ENCODE measurements at regions not wholly inside any gene's neighbourhood (a gene's known extent, or its start where the extent isn't known, plus 50 kb on each side); places are given as distances from the start of the nearest gene placed in this dataset.

GRCh38 chr1:58159434-58159830 lies 387.1 kb downstream of the OMA1 start:
- Histone ChIP-seq H3K9me3 (replicated peaks) (no peaks in the 10 kb centered on the region), H3K27ac (no peak overlapping the region), H3K4me1 (replicated peaks) (no peaks in the 10 kb centered on the region), H3K4me3 (no peak overlapping the region), H3K36me3 (no peaks in the 10 kb centered on the region), H3K27me3 (replicated peaks) (no peaks in the 10 kb centered on the region)
- no peak for DNase-seq (ENCODE audit: low read depth in 1 of 2, low spot score in 2 of 2)

GRCh38 chr1:58158506-58159433 lies 387.8 kb downstream of the OMA1 start:
- DNase-seq (ENCODE audit: low read depth in 1 of 2, low spot score in 2 of 2): no peak
- Histone ChIP-seq H3K9me3 (replicated peaks) (no peaks in the 10 kb centered on the region), H3K4me3 (no peak overlapping the region), H3K36me3 (no peaks in the 10 kb centered on the region), H3K27me3 (replicated peaks) (no peaks in the 10 kb centered on the region), H3K27ac (no peak overlapping the region), H3K4me1 (replicated peaks) (no peaks in the 10 kb centered on the region)

GRCh38 chr1:58158016-58158415 lies 388.5 kb downstream of the OMA1 start:
- H3K36me3 ChIP-seq: no peaks in the 10 kb centered on the region
- no peak overlapping the region for H3K27ac ChIP-seq
- H3K4me3 ChIP-seq: no peak overlapping the region
- DNase-seq (ENCODE audit: low read depth in 1 of 2, low spot score in 2 of 2): no peak
- no peaks in the 10 kb centered on the region for H3K9me3 ChIP-seq (replicated peaks)
- H3K4me1 ChIP-seq (replicated peaks): no peaks in the 10 kb centered on the region
- H3K27me3 ChIP-seq (replicated peaks): no peaks in the 10 kb centered on the region

- no peak for DNase-seq (ENCODE audit: low read depth in 1 of 2, low spot score in 2 of 2)
- Histone ChIP-seq H3K36me3 (no peaks in the 10 kb centered on the region), H3K4me1 (replicated peaks) (no peaks in the 10 kb centered on the region), H3K27ac (no peak overlapping the region), H3K27me3 (replicated peaks) (no peaks in the 10 kb centered on the region), H3K4me3 (no peak overlapping the region), H3K9me3 (replicated peaks) (no peaks in the 10 kb centered on the region)
These were observed 389.3 kb downstream of the OMA1 start for GRCh38 chr1:58157256-58157655.

- DNase-seq (ENCODE audit: low read depth in 1 of 2, low spot score in 2 of 2): no peak
- Histone ChIP-seq H3K4me1 (replicated peaks) (no peaks in the 10 kb centered on the region), H3K27ac (no peak overlapping the region), H3K9me3 (replicated peaks) (no peaks in the 10 kb centered on the region), H3K27me3 (replicated peaks) (no peaks in the 10 kb centered on the region), H3K4me3 (no peak overlapping the region), H3K36me3 (no peaks in the 10 kb centered on the region)
These were observed 389.7 kb downstream of the OMA1 start for GRCh38 chr1:58156831-58157230.

- no peak overlapping the region for H3K27ac ChIP-seq
- no peaks in the 10 kb centered on the region for H3K9me3 ChIP-seq (replicated peaks)
- no peak overlapping the region for H3K4me3 ChIP-seq
- no peak for DNase-seq (ENCODE audit: low read depth in 1 of 2, low spot score in 2 of 2)
- H3K36me3 ChIP-seq: no peaks in the 10 kb centered on the region
- no peaks in the 10 kb centered on the region for H3K27me3 ChIP-seq (replicated peaks)
- no peaks in the 10 kb centered on the region for H3K4me1 ChIP-seq (replicated peaks)
These were observed 390.4 kb downstream of the OMA1 start for GRCh38 chr1:58156124-58156468.

GRCh38 chr1:58155418-58156123 lies 391.0 kb downstream of the OMA1 start:
- Histone ChIP-seq H3K27ac (no peak overlapping the region), H3K9me3 (replicated peaks) (no peaks in the 10 kb centered on the region), H3K4me1 (replicated peaks) (no peaks in the 10 kb centered on the region), H3K36me3 (no peaks in the 10 kb centered on the region), H3K4me3 (no peak overlapping the region), H3K27me3 (replicated peaks) (no peaks in the 10 kb centered on the region)
- DNase-seq (ENCODE audit: low read depth in 1 of 2, low spot score in 2 of 2): no peak

GRCh38 chr1:58154256-58154655 lies 392.3 kb downstream of the OMA1 start:
- no peaks in the 10 kb centered on the region for H3K9me3 ChIP-seq (replicated peaks)
- no peak overlapping the region for H3K27ac ChIP-seq
- H3K36me3 ChIP-seq: no peaks in the 10 kb centered on the region
- no peaks in the 10 kb centered on the region for H3K27me3 ChIP-seq (replicated peaks)
- H3K4me1 ChIP-seq (replicated peaks): no peaks in the 10 kb centered on the region
- no peak for DNase-seq (ENCODE audit: low read depth in 1 of 2, low spot score in 2 of 2)
- H3K4me3 ChIP-seq: no peak overlapping the region

GRCh38 chr1:58152697-58153096 lies 393.8 kb downstream of the OMA1 start:
- H3K4me1 ChIP-seq (replicated peaks): no peaks in the 10 kb centered on the region
- H3K36me3 ChIP-seq: no peaks in the 10 kb centered on the region
- H3K27ac ChIP-seq: no peak overlapping the region
- no peak for DNase-seq (ENCODE audit: low read depth in 1 of 2, low spot score in 2 of 2)
- no peaks in the 10 kb centered on the region for H3K9me3 ChIP-seq (replicated peaks)
- H3K4me3 ChIP-seq: no peak overlapping the region
- H3K27me3 ChIP-seq (replicated peaks): no peaks in the 10 kb centered on the region

GRCh38 chr1:58149271-58149812 lies 397.2 kb downstream of the OMA1 start:
- no peak overlapping the region for H3K27ac ChIP-seq
- no peak for DNase-seq (ENCODE audit: low read depth in 1 of 2, low spot score in 2 of 2)
- H3K27me3 ChIP-seq (replicated peaks): no peaks in the 10 kb centered on the region
- no peaks in the 10 kb centered on the region for H3K36me3 ChIP-seq
- H3K4me3 ChIP-seq: no peak overlapping the region
- H3K4me1 ChIP-seq (replicated peaks): no peaks in the 10 kb centered on the region
- no peaks in the 10 kb centered on the region for H3K9me3 ChIP-seq (replicated peaks)

- H3K27me3 ChIP-seq (replicated peaks): no peaks in the 10 kb centered on the region
- H3K4me1 ChIP-seq (replicated peaks): no peaks in the 10 kb centered on the region
- no peaks in the 10 kb centered on the region for H3K36me3 ChIP-seq
- DNase-seq (ENCODE audit: low read depth in 1 of 2, low spot score in 2 of 2): no peak
- no peak overlapping the region for H3K4me3 ChIP-seq
- H3K9me3 ChIP-seq (replicated peaks): 0 out of 2 replicates have a peak, but pooled peaks cover 4% of the 10 kb centered on the region
- H3K27ac ChIP-seq: no peak overlapping the region
These were observed 401.7 kb downstream of the OMA1 start for GRCh38 chr1:58144698-58145270.

- H3K9me3 ChIP-seq (replicated peaks): 0 out of 2 replicates have a peak, but pooled peaks cover 4% of the 10 kb centered on the region
- no peak overlapping the region for H3K27ac ChIP-seq
- H3K4me1 ChIP-seq (replicated peaks): no peaks in the 10 kb centered on the region
These were observed 402.4 kb downstream of the OMA1 start for GRCh38 chr1:58143972-58144697.

GRCh38 chr1:58136387-58136786 lies 410.1 kb downstream of the OMA1 start:
- H3K4me1 ChIP-seq (replicated peaks): no peaks in the 10 kb centered on the region
- no peaks in the 10 kb centered on the region for H3K27me3 ChIP-seq (replicated peaks)
- no peak overlapping the region for H3K4me3 ChIP-seq
- no peak overlapping the region for H3K27ac ChIP-seq
- no peak for DNase-seq (ENCODE audit: low read depth in 1 of 2, low spot score in 2 of 2)
- no peaks in the 10 kb centered on the region for H3K36me3 ChIP-seq
- H3K9me3 ChIP-seq (replicated peaks): peaks cover 7% of the 10 kb centered on the region; the same call in 1 of the 2 replicates

More at GRCh38 chr1:58143972-58144697, 402.4 kb downstream of the OMA1 start:
- Histone ChIP-seq H3K4me3 (no peak overlapping the region), H3K27me3 (replicated peaks) (no peaks in the 10 kb centered on the region), H3K36me3 (no peaks in the 10 kb centered on the region)
- DNase-seq (ENCODE audit: low read depth in 1 of 2, low spot score in 2 of 2): no peak

Data from SJSA1 (cell line).